ENCODE measurements at regions not wholly inside any gene's neighbourhood (a gene's known extent, or its start where the extent isn't known, plus 50 kb on each side); places are given as distances from the start of the nearest gene placed in this dataset.

DNA sequence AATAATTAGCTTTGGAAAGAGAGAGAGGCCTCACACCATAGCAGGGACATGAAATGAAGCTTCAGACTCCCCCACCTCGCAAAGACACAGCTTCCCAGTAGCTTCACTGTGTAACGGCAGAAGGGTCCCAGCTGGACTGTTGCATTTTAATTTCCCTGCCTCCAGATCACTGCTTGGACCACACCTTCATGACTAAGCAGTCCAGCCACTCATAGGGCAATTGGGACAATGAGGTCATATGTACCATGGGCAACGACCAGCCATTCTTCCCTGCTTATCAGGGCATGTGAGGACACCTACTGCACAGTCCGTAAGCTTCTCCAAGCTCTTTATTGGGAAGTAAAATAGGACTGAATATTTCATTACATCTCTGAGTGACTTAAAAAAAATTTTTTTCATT lies 183.0 kb downstream of the MREG start:
- H3K4me3 Mint-ChIP-seq = no peak overlapping the region
- no peak overlapping the region for H3K27ac ChIP-seq (ENCODE audit: low read length in 2 of 2)
- H3K4me1 ChIP-seq (ENCODE audit: control insufficient read depth in 2 of 2, insufficient read depth in 2 of 2, low read length in 2 of 2) = no peaks in the 10 kb centered on the region
- ATAC-seq (ENCODE audit: low read depth) (no peak), DNase-seq (no peak)
- H3K9me3 ChIP-seq (ENCODE audit: control extremely low read depth in 1 of 3, control insufficient read depth in 2 of 3, insufficient read depth in 1 of 3, low read length in 2 of 3) = no peaks in the 10 kb centered on the region
- POLR2A ChIA-PET = no interaction called here
- CTCF ChIA-PET = interaction anchor here (0.5 to 1.5 kb wide), 4 partner anchors 8 to 376 kb away, joined by 3 to 13 read pairs (median 3); no protein-coding TSS in a partner anchor
- H3K4me1 Mint-ChIP-seq = no peaks in the 10 kb centered on the region
- intact Hi-C loops (cut with micrococcal nuclease) = no loop called here
- H3K36me3 ChIP-seq (replicated peaks in 1 of 2; ENCODE audit: control extremely low read depth in 1 of 2, control insufficient read depth in 1 of 2, extremely low read depth in 1 of 2, insufficient read depth in 2 of 2, low read length in 1 of 2) = no peaks in the 10 kb centered on the region
- no peaks in the 10 kb centered on the region for H3K27me3 ChIP-seq (replicated peaks in 1 of 4; ENCODE audit: control extremely low read depth in 1 of 4, control insufficient read depth in 3 of 4, insufficient read depth in 4 of 4, low read length in 3 of 4)
- no peaks in the 10 kb centered on the region for H3K9me3 Mint-ChIP-seq (ENCODE audit: insufficient read depth)
- H3K79me2 ChIP-seq (ENCODE audit: control insufficient read depth, insufficient read depth, low read length) = no peaks in the 10 kb centered on the region
- H3K9ac ChIP-seq (ENCODE audit: low read length) = no peak overlapping the region
- H3K27ac Mint-ChIP-seq = no peak overlapping the region
- no peaks in the 10 kb centered on the region for H4K20me1 ChIP-seq (ENCODE audit: control insufficient read depth, insufficient read depth, low read length, poor library complexity, severe bottlenecking)
- H2AFZ ChIP-seq (ENCODE audit: insufficient read depth, low read depth, low read length, poor library complexity, severe bottlenecking) = no peak overlapping the region
- no peak overlapping the region for H3K4me2 ChIP-seq (replicated peaks; ENCODE audit: low read depth, low read length, poor library complexity, severe bottlenecking)
- no peak overlapping the region for H3K4me3 ChIP-seq (ENCODE audit: control extremely low read depth in 1 of 5, extremely low read depth in 1 of 5, insufficient read depth in 1 of 5, low read depth in 2 of 5, low read length in 4 of 5)
- H3K27me3 Mint-ChIP-seq = peaks cover 9% of the 10 kb centered on the region
- WGBS (ENCODE audit: insufficient coverage) = 100% methylated on average over 2 of the region's 4 CpGs
- TF ChIP-seq CTCF (IDR thresholded peaks at IDR 0.05) (no peak), EZH2 (IDR thresholded peaks at IDR 0.05; ENCODE audit: borderline replicate concordance, insufficient read depth, low read depth, low read length, poor library complexity, severe bottlenecking) (no peak)

- no peaks in the 10 kb centered on the region for H3K27me3 ChIP-seq (replicated peaks in 1 of 4; ENCODE audit: control extremely low read depth in 1 of 4, control insufficient read depth in 3 of 4, insufficient read depth in 4 of 4, low read length in 3 of 4)
- no peak overlapping the region for H3K4me2 ChIP-seq (replicated peaks; ENCODE audit: low read depth, low read length, poor library complexity, severe bottlenecking)
- no peaks in the 10 kb centered on the region for H3K9me3 ChIP-seq (ENCODE audit: control extremely low read depth in 1 of 3, control insufficient read depth in 2 of 3, insufficient read depth in 1 of 3, low read length in 2 of 3)
- no peaks in the 10 kb centered on the region for H4K20me1 ChIP-seq (ENCODE audit: control insufficient read depth, insufficient read depth, low read length, poor library complexity, severe bottlenecking)
- no peak overlapping the region for H3K27ac Mint-ChIP-seq
- intact Hi-C loops (cut with micrococcal nuclease) = no loop called here
- H3K9ac ChIP-seq (ENCODE audit: low read length) = no peak overlapping the region
- H3K4me1 Mint-ChIP-seq = no peaks in the 10 kb centered on the region
- TF ChIP-seq CTCF (IDR thresholded peaks at IDR 0.05) (no peak), EZH2 (IDR thresholded peaks at IDR 0.05; ENCODE audit: borderline replicate concordance, insufficient read depth, low read depth, low read length, poor library complexity, severe bottlenecking) (no peak)
- H3K79me2 ChIP-seq (ENCODE audit: control insufficient read depth, insufficient read depth, low read length) = no peaks in the 10 kb centered on the region
- no peaks in the 10 kb centered on the region for H3K4me1 ChIP-seq (ENCODE audit: control insufficient read depth in 2 of 2, insufficient read depth in 2 of 2, low read length in 2 of 2)
- no peak overlapping the region for H3K4me3 ChIP-seq (ENCODE audit: control extremely low read depth in 1 of 5, extremely low read depth in 1 of 5, insufficient read depth in 1 of 5, low read depth in 2 of 5, low read length in 4 of 5)
- H2AFZ ChIP-seq (ENCODE audit: insufficient read depth, low read depth, low read length, poor library complexity, severe bottlenecking) = no peak overlapping the region
- peaks cover 9% of the 10 kb centered on the region for H3K27me3 Mint-ChIP-seq
- ATAC-seq (ENCODE audit: low read depth) (no peak), DNase-seq (no peak)
- CTCF ChIA-PET = interaction anchor here (0.7 to 1.0 kb wide), 2 partner anchors 11 to 378 kb away, joined by 3 to 4 read pairs; no protein-coding TSS in a partner anchor
- no peak overlapping the region for H3K27ac ChIP-seq (ENCODE audit: low read length in 2 of 2)
- peaks cover 3% of the 10 kb centered on the region for H3K9me3 Mint-ChIP-seq (ENCODE audit: insufficient read depth)
- POLR2A ChIA-PET = no interaction called here
- 90% methylated on average over 8 of the region's 8 CpGs for WGBS (ENCODE audit: insufficient coverage)
- no peaks in the 10 kb centered on the region for H3K36me3 ChIP-seq (replicated peaks in 1 of 2; ENCODE audit: control extremely low read depth in 1 of 2, control insufficient read depth in 1 of 2, extremely low read depth in 1 of 2, insufficient read depth in 2 of 2, low read length in 1 of 2)
- H3K4me3 Mint-ChIP-seq = no peak overlapping the region
These were observed 184.1 kb downstream of the MREG start for GRCh38 chr2:215829261-215829660.
